ENCODE measurements at regions not wholly inside any gene's neighbourhood (a gene's known extent, or its start where the extent isn't known, plus 50 kb on each side); places are given as distances from the start of the nearest gene placed in this dataset.

DNA sequence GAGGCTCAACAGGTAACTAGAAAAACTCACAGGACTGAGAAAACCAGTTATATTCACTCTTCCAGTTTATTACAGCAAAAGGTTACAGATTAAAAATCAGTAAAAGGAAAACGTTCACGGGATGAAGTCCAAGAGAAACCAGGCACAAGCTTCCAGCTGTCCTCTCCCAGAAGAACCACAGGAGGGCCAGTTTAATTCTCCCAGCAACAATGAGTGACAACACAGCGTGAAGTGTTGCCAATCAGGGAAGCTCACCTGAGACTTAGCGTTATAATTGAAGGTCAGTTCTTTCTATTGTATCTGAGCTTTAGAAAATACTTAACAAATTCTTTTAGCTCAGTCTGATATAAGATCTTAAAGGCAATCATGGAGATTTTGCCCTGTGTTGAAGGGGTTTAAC, 65.2 kb upstream of the TNR start:
- H3K27me3 Mint-ChIP-seq (ENCODE audit: unreplicated experiment), result no peaks in the 10 kb centered on the region
- H3K4me1 Mint-ChIP-seq (ENCODE audit: unreplicated experiment), result no peaks in the 10 kb centered on the region
- no peak for DNase-seq (ENCODE audit: extremely low spot score, unreplicated experiment)
- H3K9me3 Mint-ChIP-seq (ENCODE audit: unreplicated experiment), result no peaks in the 10 kb centered on the region
- H3K4me3 Mint-ChIP-seq (ENCODE audit: unreplicated experiment), result no peak overlapping the region
- H3K27ac Mint-ChIP-seq (ENCODE audit: unreplicated experiment), result no peak overlapping the region
- TF ChIP-seq, protein P1, sequence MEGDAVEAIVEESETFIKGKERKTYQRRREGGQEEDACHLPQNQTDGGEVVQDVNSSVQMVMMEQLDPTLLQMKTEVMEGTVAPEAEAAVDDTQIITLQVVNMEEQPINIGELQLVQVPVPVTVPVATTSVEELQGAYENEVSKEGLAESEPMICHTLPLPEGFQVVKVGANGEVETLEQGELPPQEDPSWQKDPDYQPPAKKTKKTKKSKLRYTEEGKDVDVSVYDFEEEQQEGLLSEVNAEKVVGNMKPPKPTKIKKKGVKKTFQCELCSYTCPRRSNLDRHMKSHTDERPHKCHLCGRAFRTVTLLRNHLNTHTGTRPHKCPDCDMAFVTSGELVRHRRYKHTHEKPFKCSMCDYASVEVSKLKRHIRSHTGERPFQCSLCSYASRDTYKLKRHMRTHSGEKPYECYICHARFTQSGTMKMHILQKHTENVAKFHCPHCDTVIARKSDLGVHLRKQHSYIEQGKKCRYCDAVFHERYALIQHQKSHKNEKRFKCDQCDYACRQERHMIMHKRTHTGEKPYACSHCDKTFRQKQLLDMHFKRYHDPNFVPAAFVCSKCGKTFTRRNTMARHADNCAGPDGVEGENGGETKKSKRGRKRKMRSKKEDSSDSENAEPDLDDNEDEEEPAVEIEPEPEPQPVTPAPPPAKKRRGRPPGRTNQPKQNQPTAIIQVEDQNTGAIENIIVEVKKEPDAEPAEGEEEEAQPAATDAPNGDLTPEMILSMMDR (IDR thresholded peaks at IDR 0.05), result no peak
- H3K36me3 Mint-ChIP-seq (ENCODE audit: unreplicated experiment), result no peaks in the 10 kb centered on the region

DNA sequence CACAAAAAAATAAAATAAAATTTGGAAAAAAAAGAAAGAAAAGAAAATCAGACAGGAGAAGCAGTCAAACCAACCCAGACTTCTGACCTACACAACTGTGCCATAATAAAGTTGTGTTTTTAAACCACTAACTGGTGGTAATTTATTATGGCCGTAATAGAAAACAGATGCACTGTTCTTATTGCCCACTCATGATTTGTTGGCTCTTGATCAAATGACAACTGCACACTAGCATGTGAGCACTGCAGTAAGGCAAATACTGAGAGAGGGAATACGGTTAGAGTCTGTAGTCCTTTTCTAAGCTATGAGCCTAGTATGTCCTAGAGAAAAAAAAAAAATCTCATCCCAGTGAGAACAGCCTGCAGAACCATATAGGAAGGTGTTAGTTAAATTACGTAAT, 61.2 kb upstream of the TNR start:
- TF ChIP-seq, protein P1 (IDR thresholded peaks at IDR 0.05), result no peak
- Mint-ChIP-seq H3K36me3 (ENCODE audit: unreplicated experiment) (no peaks in the 10 kb centered on the region), H3K9me3 (ENCODE audit: unreplicated experiment) (no peaks in the 10 kb centered on the region), H3K4me3 (ENCODE audit: unreplicated experiment) (no peak overlapping the region), H3K4me1 (ENCODE audit: unreplicated experiment) (no peaks in the 10 kb centered on the region), H3K27ac (ENCODE audit: unreplicated experiment) (no peak overlapping the region), H3K27me3 (ENCODE audit: unreplicated experiment) (no peaks in the 10 kb centered on the region)
- no peak for DNase-seq (ENCODE audit: extremely low spot score, unreplicated experiment)

DNA sequence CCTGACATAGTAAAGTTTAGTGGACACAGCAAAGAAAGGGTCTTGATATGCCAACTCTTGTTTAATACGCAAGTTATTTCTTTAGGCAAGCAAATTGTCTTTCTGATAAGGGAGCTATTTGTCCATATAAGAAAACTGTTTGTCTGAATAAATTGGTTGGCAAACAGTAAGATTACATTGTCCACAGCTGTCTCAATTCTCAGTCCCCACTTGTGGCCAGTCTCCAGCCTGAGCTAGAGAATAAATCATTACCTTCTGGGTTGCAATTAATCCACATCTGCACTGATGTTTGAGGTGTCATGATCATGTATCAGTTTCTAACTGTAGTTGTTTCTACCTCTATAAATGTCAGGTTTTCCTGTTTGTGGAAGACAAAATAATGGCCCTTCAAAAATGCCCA, 60.0 kb upstream of the TNR start:
- H3K36me3 Mint-ChIP-seq (ENCODE audit: unreplicated experiment), result no peaks in the 10 kb centered on the region
- no peaks in the 10 kb centered on the region for H3K4me1 Mint-ChIP-seq (ENCODE audit: unreplicated experiment)
- H3K27me3 Mint-ChIP-seq (ENCODE audit: unreplicated experiment), result no peaks in the 10 kb centered on the region
- no peak overlapping the region for H3K27ac Mint-ChIP-seq (ENCODE audit: unreplicated experiment)
- TF ChIP-seq, protein P1 (IDR thresholded peaks at IDR 0.05), result no peak
- no peak overlapping the region for H3K4me3 Mint-ChIP-seq (ENCODE audit: unreplicated experiment)
- no peaks in the 10 kb centered on the region for H3K9me3 Mint-ChIP-seq (ENCODE audit: unreplicated experiment)
- no peak for DNase-seq (ENCODE audit: extremely low spot score, unreplicated experiment)

DNA sequence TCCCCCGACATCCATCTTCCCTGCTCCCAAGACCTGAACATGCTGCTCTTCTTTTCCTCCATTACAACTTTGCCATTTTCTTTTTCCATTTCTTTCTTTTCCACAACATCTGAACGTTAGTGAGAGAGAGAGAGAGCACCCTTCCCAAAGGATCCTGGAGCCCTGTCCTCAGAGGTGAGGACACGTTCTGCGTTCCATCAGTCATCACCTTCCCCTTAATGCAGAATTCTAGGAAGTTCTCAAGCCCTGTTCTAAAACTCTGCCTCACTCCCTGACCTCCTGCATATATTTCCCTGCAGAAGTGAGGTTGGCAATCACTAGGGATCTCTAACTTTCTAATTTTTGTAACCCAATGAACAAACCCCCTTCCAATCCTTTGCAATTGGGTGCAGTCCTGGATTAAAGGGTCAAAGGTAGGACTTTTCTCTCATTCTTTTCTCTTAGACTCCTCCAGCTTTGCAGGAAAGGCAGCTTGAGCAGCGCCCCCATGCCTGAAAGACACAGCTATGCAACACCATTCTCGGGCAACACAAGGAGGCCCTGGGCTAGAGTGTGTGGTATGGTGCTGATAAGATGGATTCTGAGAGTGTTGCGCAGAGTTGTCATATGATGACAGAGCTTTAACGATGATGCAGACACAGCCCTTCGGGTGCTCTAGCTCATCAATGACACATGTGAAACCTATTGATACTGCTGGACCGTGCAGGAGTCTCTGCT, 59.2 kb upstream of the TNR start:
- Mint-ChIP-seq H3K4me3 (ENCODE audit: unreplicated experiment) (no peak overlapping the region), H3K36me3 (ENCODE audit: unreplicated experiment) (no peaks in the 10 kb centered on the region), H3K27me3 (ENCODE audit: unreplicated experiment) (no peaks in the 10 kb centered on the region), H3K9me3 (ENCODE audit: unreplicated experiment) (no peaks in the 10 kb centered on the region), H3K4me1 (ENCODE audit: unreplicated experiment) (no peaks in the 10 kb centered on the region), H3K27ac (ENCODE audit: unreplicated experiment) (no peak overlapping the region)
- no peak for DNase-seq (ENCODE audit: extremely low spot score, unreplicated experiment)
- TF ChIP-seq, protein P1 (IDR thresholded peaks at IDR 0.05), result no peak

DNA sequence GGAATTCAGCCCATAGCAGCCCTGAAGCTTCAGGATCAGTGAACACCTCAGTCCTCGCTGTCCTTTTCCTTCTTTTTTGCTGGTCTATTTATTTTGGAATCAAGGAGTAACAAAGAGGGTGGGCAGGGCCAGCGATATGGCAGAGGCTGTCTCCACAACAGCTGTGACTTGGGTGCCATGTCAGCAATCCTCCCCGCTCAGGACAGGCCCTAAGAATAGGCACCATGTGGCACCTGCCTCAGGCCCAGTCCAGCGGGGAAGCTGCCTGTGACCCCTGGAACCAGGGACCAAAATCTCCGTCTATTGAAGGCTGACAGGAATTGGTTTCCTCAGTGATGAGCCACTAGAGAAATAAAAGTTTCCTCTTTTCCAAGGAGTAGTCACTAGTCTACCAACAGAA, 58.6 kb upstream of the TNR start:
- Mint-ChIP-seq H3K36me3 (ENCODE audit: unreplicated experiment) (no peaks in the 10 kb centered on the region), H3K9me3 (ENCODE audit: unreplicated experiment) (no peaks in the 10 kb centered on the region), H3K4me3 (ENCODE audit: unreplicated experiment) (no peak overlapping the region), H3K4me1 (ENCODE audit: unreplicated experiment) (no peaks in the 10 kb centered on the region), H3K27me3 (ENCODE audit: unreplicated experiment) (no peaks in the 10 kb centered on the region), H3K27ac (ENCODE audit: unreplicated experiment) (no peak overlapping the region)
- DNase-seq (ENCODE audit: extremely low spot score, unreplicated experiment), result no peak
- TF ChIP-seq, protein P1 (IDR thresholded peaks at IDR 0.05), result no peak

Measured in osteocyte (in vitro differentiated cells).